Neural progenitor cell (in vitro differentiated cells): ENCODE measurements at regions not wholly inside any gene's neighbourhood (a gene's known extent, or its start where the extent isn't known, plus 50 kb on each side); places are given as distances from the start of the nearest gene placed in this dataset.
"Not testable (repeated sequence)": the region's sequence is repeated elsewhere in the genome, so short reads cannot be mapped to it uniquely, and the experiment has no call there.

Source experiments
- EZH2 ChIP-seq: fragments of 200-600 bp; sonication (generic); IDR thresholded peaks from 2 replicates; pipeline ENCODE4 v1.6.1; 2017; ENCODE audit warnings: antibody characterized with exemption, mild to moderate bottlenecking, moderate library complexity
- EZH2phosphoT487 ChIP-seq: fragments of 200-600 bp; sonication (generic); IDR thresholded peaks from 2 replicates; pipeline ENCODE4 v1.6.1; 2017; ENCODE audit warnings: antibody characterized with exemption
- TF ChIP-seq, protein P1 (sequence below): fragments of 200-600 bp; sonication (generic); IDR thresholded peaks from 2 replicates; pipeline ENCODE4 v1.5.1; 2017; ENCODE audit warnings: antibody characterized with exemption, mild to moderate bottlenecking

DNA sequence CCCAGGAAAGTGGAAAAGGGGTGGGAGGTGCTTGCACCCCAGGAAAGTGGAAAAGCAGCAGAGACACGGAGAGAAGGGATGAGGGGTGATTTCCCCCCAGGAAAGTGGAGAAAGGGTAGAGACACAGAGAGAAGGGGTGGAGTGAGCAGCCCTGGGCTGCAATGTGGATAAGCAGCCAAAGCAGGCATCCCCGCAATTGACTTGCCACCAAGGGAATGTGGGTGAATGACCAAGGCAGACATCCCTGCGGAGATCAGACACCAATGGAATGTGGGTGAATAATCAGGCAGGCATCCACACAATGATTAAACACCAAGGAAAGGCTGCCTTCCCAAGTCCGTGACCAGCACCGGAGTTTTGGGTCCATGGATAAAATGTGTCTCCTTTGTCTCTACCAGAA, 68.5 kb upstream of the SLC4A7 start:
- TF ChIP-seq, protein P1, sequence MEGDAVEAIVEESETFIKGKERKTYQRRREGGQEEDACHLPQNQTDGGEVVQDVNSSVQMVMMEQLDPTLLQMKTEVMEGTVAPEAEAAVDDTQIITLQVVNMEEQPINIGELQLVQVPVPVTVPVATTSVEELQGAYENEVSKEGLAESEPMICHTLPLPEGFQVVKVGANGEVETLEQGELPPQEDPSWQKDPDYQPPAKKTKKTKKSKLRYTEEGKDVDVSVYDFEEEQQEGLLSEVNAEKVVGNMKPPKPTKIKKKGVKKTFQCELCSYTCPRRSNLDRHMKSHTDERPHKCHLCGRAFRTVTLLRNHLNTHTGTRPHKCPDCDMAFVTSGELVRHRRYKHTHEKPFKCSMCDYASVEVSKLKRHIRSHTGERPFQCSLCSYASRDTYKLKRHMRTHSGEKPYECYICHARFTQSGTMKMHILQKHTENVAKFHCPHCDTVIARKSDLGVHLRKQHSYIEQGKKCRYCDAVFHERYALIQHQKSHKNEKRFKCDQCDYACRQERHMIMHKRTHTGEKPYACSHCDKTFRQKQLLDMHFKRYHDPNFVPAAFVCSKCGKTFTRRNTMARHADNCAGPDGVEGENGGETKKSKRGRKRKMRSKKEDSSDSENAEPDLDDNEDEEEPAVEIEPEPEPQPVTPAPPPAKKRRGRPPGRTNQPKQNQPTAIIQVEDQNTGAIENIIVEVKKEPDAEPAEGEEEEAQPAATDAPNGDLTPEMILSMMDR: not testable (repeated sequence)
- TF ChIP-seq EZH2phosphoT487, EZH2: not testable (repeated sequence)
